ENCODE measurements at regions not wholly inside any gene's neighbourhood (a gene's known extent, or its start where the extent isn't known, plus 50 kb on each side); places are given as distances from the start of the nearest gene placed in this dataset.

GRCh38 chr6:91506509-91506908 lies 919.6 kb upstream of the MAP3K7 start:
- no peaks in the 10 kb centered on the region for H3K27me3 ChIP-seq (replicated peaks in 1 of 2; ENCODE audit: control insufficient read depth in 2 of 2, insufficient read depth in 2 of 2, low read length in 1 of 2)
- ChIA-PET POLR2A (no interaction called here), SMC1A (ENCODE audit: uncharacterized antibody, unreplicated experiment) (interaction anchor here (1.3 to 1.7 kb wide), 3 partner anchors 8 to 15 kb away, joined by 3 to 6 read pairs (median 5); no protein-coding TSS in a partner anchor), CTCF (interaction anchor here (0.6 kb wide), 1 partner anchor 177 kb away, joined by 3 read pairs; no protein-coding TSS in a partner anchor), RAD21 (ENCODE audit: unreplicated experiment) (no interaction called here)
- 21% methylated on average over 5 of the region's 5 CpGs for WGBS (ENCODE audit: insufficient coverage, insufficient replicate concordance, low lambda C conversion rate, missing lambda C conversion rate)
- H3K9me3 ChIP-seq (replicated peaks; ENCODE audit: control insufficient read depth, insufficient read depth, low read length), result no peaks in the 10 kb centered on the region
- FAIRE-seq (no peak), DNase-seq (ENCODE audit: low read depth, low spot score) (no peak), ATAC-seq (no peak)
- no peak overlapping the region for H3K27ac ChIP-seq (ENCODE audit: control insufficient read depth, insufficient read depth)
- no peak overlapping the region for H3K4me3 ChIP-seq
- in situ Hi-C loops (cut with MboI), result no loop called here
- TF ChIP-seq NBN (IDR thresholded peaks at IDR 0.05) (no peak), TCF12 (IDR thresholded peaks at IDR 0.05; ENCODE audit: low read depth, low read length) (no peak), CEBPB (IDR thresholded peaks at IDR 0.05; ENCODE audit: borderline replicate concordance in 1 of 2, low read depth in 2 of 2, low read length in 2 of 2) (no peak), BHLHE40 (IDR thresholded peaks at IDR 0.05; ENCODE audit: borderline replicate concordance in 1 of 2, low read depth in 2 of 2, low read length in 1 of 2) (no peak), ZNF274 (IDR thresholded peaks at IDR 0.05; ENCODE audit: insufficient read depth, insufficient read length) (no peak), WRNIP1 (IDR thresholded peaks at IDR 0.05; ENCODE audit: borderline replicate concordance, low read depth, low read length) (no peak), CBX5 (IDR thresholded peaks at IDR 0.05; ENCODE audit: low read depth) (no peak), POLR2AphosphoS2 (IDR thresholded peaks at IDR 0.05; ENCODE audit: low read depth, low read length) (no peak), ZNF24 (IDR thresholded peaks at IDR 0.05) (no peak), KDM1A (IDR thresholded peaks at IDR 0.05; ENCODE audit: borderline replicate concordance) (no peak), ZBED1 (IDR thresholded peaks at IDR 0.05; ENCODE audit: borderline replicate concordance) (no peak), CBFB (IDR thresholded peaks at IDR 0.05; ENCODE audit: low read depth) (no peak), NR2C1 (IDR thresholded peaks at IDR 0.05) (no peak)
- no peaks in the 10 kb centered on the region for H3K4me1 ChIP-seq (ENCODE audit: control insufficient read depth, insufficient read depth, low read length)
- H3K79me2 ChIP-seq (ENCODE audit: control insufficient read depth, insufficient read depth, low read length), result no peaks in the 10 kb centered on the region
- H3K4me2 ChIP-seq (ENCODE audit: control insufficient read depth, insufficient read depth), result no peak overlapping the region
- no peaks in the 10 kb centered on the region for H4K20me1 ChIP-seq (ENCODE audit: control insufficient read depth, insufficient read depth)
- no peak overlapping the region for H3K9ac ChIP-seq (ENCODE audit: control insufficient read depth, insufficient read depth, low read length)
- no TSS peak for BruUV-seq (replicated peaks)
- no peak overlapping the region for H2AFZ ChIP-seq (ENCODE audit: control insufficient read depth, low read depth, low read length)
- no peaks in the 10 kb centered on the region for H3K36me3 ChIP-seq (ENCODE audit: control insufficient read depth in 2 of 2, insufficient read depth in 2 of 2, low read length in 1 of 2)
- intact Hi-C loops (cut with micrococcal nuclease; ENCODE audit: unreplicated experiment), result no loop called here

All from GM12878 (cell line).